ENCODE measurements at regions not wholly inside any gene's neighbourhood (a gene's known extent, or its start where the extent isn't known, plus 50 kb on each side); places are given as distances from the start of the nearest gene placed in this dataset.

- DNase-seq (no peak), ATAC-seq (ENCODE audit: low read depth) (no peak)
- WGBS (ENCODE audit: insufficient coverage) = 76% methylated on average over 5 of the region's 7 CpGs
- Mint-ChIP-seq H3K9me3 (ENCODE audit: insufficient read depth) (peaks cover 5% of the 10 kb centered on the region), H3K4me3 (no peak overlapping the region), H3K27me3 (no peaks in the 10 kb centered on the region), H3K4me1 (no peaks in the 10 kb centered on the region), H3K27ac (no peak overlapping the region)
- H3K27ac ChIP-seq (ENCODE audit: low read length in 2 of 2) = no peak overlapping the region
- TF ChIP-seq EZH2 (IDR thresholded peaks at IDR 0.05; ENCODE audit: borderline replicate concordance, insufficient read depth, low read depth, low read length, poor library complexity, severe bottlenecking) = no peak
- no peak overlapping the region for H3K4me3 ChIP-seq (ENCODE audit: control extremely low read depth in 1 of 5, extremely low read depth in 1 of 5, insufficient read depth in 1 of 5, low read depth in 2 of 5, low read length in 4 of 5)
- H3K36me3 ChIP-seq (replicated peaks in 1 of 2; ENCODE audit: control extremely low read depth in 1 of 2, control insufficient read depth in 1 of 2, extremely low read depth in 1 of 2, insufficient read depth in 2 of 2, low read length in 1 of 2) = no peaks in the 10 kb centered on the region
- H3K79me2 ChIP-seq (ENCODE audit: control insufficient read depth, insufficient read depth, low read length) = no peaks in the 10 kb centered on the region
- H3K27me3 ChIP-seq (replicated peaks in 1 of 4; ENCODE audit: control extremely low read depth in 1 of 4, control insufficient read depth in 3 of 4, insufficient read depth in 4 of 4, low read length in 3 of 4) = no peaks in the 10 kb centered on the region
- no peak overlapping the region for H3K4me2 ChIP-seq (replicated peaks; ENCODE audit: low read depth, low read length, poor library complexity, severe bottlenecking)
- ChIA-PET POLR2A (no interaction called here), CTCF (no interaction called here)
- H2AFZ ChIP-seq (ENCODE audit: insufficient read depth, low read depth, low read length, poor library complexity, severe bottlenecking) = no peak overlapping the region
- H3K9ac ChIP-seq (ENCODE audit: low read length) = no peak overlapping the region
- H3K9me3 ChIP-seq (ENCODE audit: control extremely low read depth in 1 of 3, control insufficient read depth in 2 of 3, insufficient read depth in 1 of 3, low read length in 2 of 3) = no peaks in the 10 kb centered on the region
- intact Hi-C loops (cut with micrococcal nuclease) = no loop called here
- H4K20me1 ChIP-seq (ENCODE audit: control insufficient read depth, insufficient read depth, low read length, poor library complexity, severe bottlenecking) = no peaks in the 10 kb centered on the region
- no peaks in the 10 kb centered on the region for H3K4me1 ChIP-seq (ENCODE audit: control insufficient read depth in 2 of 2, insufficient read depth in 2 of 2, low read length in 2 of 2)
These were observed 871.7 kb upstream of the TYRP1 start for GRCh38 chr9:11821306-11821975.

GRCh38 chr9:11828201-11828600 lies 865.0 kb upstream of the TYRP1 start:
- TF ChIP-seq CTCF (IDR thresholded peaks at IDR 0.05) = no peak
- TF ChIP-seq EZH2 (IDR thresholded peaks at IDR 0.05; ENCODE audit: borderline replicate concordance, insufficient read depth, low read depth, low read length, poor library complexity, severe bottlenecking) = no peak
- H3K4me1 Mint-ChIP-seq = no peaks in the 10 kb centered on the region
- Histone ChIP-seq H3K79me2 (ENCODE audit: control insufficient read depth, insufficient read depth, low read length) (no peaks in the 10 kb centered on the region), H3K9ac (ENCODE audit: low read length) (no peak overlapping the region), H3K4me2 (replicated peaks; ENCODE audit: low read depth, low read length, poor library complexity, severe bottlenecking) (no peak overlapping the region), H3K36me3 (replicated peaks in 1 of 2; ENCODE audit: control extremely low read depth in 1 of 2, control insufficient read depth in 1 of 2, extremely low read depth in 1 of 2, insufficient read depth in 2 of 2, low read length in 1 of 2) (no peaks in the 10 kb centered on the region), H3K27me3 (replicated peaks in 1 of 4; ENCODE audit: control extremely low read depth in 1 of 4, control insufficient read depth in 3 of 4, insufficient read depth in 4 of 4, low read length in 3 of 4) (no peaks in the 10 kb centered on the region), H3K27ac (ENCODE audit: low read length in 2 of 2) (no peak overlapping the region), H3K4me3 (ENCODE audit: control extremely low read depth in 1 of 5, extremely low read depth in 1 of 5, insufficient read depth in 1 of 5, low read depth in 2 of 5, low read length in 4 of 5) (no peak overlapping the region), H4K20me1 (ENCODE audit: control insufficient read depth, insufficient read depth, low read length, poor library complexity, severe bottlenecking) (no peaks in the 10 kb centered on the region), H3K4me1 (ENCODE audit: control insufficient read depth in 2 of 2, insufficient read depth in 2 of 2, low read length in 2 of 2) (no peaks in the 10 kb centered on the region), H2AFZ (ENCODE audit: insufficient read depth, low read depth, low read length, poor library complexity, severe bottlenecking) (no peak overlapping the region), H3K9me3 (ENCODE audit: control extremely low read depth in 1 of 3, control insufficient read depth in 2 of 3, insufficient read depth in 1 of 3, low read length in 2 of 3) (no peaks in the 10 kb centered on the region)
- intact Hi-C loops (cut with micrococcal nuclease) = no loop called here
- no peak overlapping the region for H3K4me3 Mint-ChIP-seq
- ATAC-seq (ENCODE audit: low read depth) (no peak), DNase-seq (no peak)
- WGBS (ENCODE audit: insufficient coverage) = no CpG with 5 or more reads among the region's 3 CpGs
- ChIA-PET CTCF (no interaction called here), POLR2A (no interaction called here)
- H3K27ac Mint-ChIP-seq = no peak overlapping the region
- peaks cover 4% of the 10 kb centered on the region for H3K9me3 Mint-ChIP-seq (ENCODE audit: insufficient read depth)
- H3K27me3 Mint-ChIP-seq = no peaks in the 10 kb centered on the region

Measured in B cell (primary cell).